GM10266 (cell line): ENCODE measurements at regions not wholly inside any gene's neighbourhood (a gene's known extent, or its start where the extent isn't known, plus 50 kb on each side); places are given as distances from the start of the nearest gene placed in this dataset.
A peak's percentile ranks its signal among the peaks of the same experiment; 100 is the strongest.
"Not testable (repeated sequence)": the region's sequence is repeated elsewhere in the genome, so short reads cannot be mapped to it uniquely, and the experiment has no call there.

ENCODE experiments used
- DNase-seq: peaks from one replicate; pipeline ENCODE4 v3.0.0; 2012; ENCODE audit errors: extremely low spot score
- CTCF ChIP-seq: IDR thresholded peaks from 2 replicates; pipeline ENCODE4 v1.5.1; 2012; ENCODE audit warnings: mild to moderate bottlenecking, low read depth; ENCODE audit not compliant: control insufficient read depth, insufficient read depth; ENCODE audit errors: missing control alignments

GRCh38 chr1:191804311-191804710 is 354.0 kb upstream of the RGS18 start:
- no peak for DNase-seq
- TF ChIP-seq CTCF, result no peak

GRCh38 chr1:191813593-191813992 is 344.7 kb upstream of the RGS18 start:
- DNase-seq, result not testable (repeated sequence)

DNA sequence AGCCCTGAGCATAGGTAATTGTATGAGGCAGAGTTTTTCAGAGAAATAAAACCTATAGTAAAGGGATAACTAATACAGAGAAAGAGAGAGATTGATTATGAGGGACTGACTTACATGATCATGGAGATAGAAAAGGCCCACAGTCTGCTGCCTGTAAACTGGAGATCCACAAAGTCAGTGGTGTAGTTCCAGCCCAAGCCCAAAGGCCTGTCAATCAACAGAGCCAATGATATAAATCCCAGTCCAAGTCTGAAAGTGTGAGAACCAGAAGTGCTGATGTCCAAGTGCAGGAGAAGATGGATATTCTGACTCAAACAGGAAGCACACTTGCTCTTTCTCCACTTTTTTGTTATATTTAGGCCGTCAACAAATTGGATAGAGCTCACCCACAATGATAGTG is 340.1 kb upstream of the RGS18 start:
- DNase-seq, result no peak
- TF ChIP-seq CTCF, result no peak

DNA sequence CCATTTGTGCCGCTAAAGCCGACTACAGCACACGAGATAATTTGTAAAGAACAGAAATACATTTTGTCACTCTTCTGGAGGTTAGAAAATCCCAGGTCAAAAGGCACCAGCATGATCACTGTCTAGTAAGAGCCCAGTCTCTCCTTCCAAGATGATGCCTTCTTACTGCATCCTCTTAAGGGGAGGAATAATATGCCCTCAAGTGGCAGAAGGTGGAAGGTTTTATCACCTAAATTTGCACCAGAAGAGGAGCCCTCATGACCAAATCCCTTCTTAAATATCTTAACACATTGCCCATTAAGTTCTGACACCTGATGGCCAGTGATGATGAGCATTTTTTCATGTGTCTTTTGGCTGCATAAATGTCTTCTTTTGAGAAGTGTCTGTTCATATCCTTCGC is 326.7 kb upstream of the RGS18 start:
- DNase-seq, result no peak

DNA sequence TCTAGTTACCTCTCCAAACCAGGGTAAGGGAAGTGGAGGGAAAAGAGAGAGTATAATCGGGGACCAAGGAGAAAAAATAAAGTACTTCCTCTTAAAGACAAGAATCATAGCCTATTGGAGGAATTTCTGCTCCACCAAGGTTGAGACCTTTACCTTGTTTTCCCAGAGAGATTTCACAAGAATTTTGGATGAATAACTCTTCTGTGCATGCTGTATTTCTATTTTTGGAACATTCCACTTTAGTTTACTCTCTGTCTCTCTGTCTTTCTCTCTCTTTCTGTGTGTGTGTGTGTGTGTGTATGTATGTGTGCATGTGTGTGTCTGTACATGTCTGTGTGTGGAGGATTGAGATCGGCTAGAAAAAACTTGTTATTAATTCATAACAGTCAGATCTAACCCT is 318.4 kb upstream of the RGS18 start:
- no peak for TF ChIP-seq CTCF
- no peak for DNase-seq

More for the DNA sequence above, 326.7 kb upstream of the RGS18 start:
- peak; percentile 0 for TF ChIP-seq CTCF

DNA sequence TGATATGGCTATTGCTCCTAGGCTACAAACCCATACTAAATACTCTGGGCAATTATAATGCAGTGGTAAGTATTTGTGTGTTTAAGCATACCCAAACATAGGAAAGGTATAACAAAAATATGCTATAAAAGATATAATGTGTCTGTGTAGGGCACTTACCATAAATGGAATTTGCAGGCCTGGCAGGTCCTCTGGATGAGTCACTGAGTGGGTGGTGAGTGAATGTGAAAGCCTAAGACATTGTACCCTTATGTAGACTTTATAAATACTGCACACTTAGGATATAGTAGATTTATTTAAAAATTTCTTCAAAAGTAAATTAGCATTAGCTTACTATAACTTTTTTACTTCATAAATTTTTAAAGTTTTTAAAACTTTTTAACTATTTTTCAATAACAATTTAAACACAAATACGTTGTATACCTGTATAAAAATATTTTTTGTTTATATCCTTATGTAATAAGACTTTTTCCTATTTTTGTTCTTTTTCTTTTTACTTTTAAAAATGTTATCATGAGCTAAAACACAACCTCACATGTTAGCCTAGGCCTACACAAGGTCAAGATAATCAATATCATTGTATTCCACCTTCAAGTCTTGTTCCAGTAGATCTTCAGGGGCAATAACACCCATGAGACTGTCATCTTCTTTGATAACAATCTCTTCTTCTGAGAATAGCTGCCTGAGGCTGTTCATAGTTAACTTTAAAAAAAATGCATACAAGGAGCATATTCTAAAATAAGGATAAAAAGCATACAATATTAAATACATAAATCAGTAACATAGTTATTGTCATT is 306.3 kb upstream of the RGS18 start:
- no peak for TF ChIP-seq CTCF
- DNase-seq, result no peak

GRCh38 chr1:191852907-191853306 is 305.4 kb upstream of the RGS18 start:
- TF ChIP-seq CTCF, result no peak
- DNase-seq, result no peak

- TF ChIP-seq CTCF, result no peak
- no peak for DNase-seq
These were observed 300.7 kb upstream of the RGS18 start for GRCh38 chr1:191857600-191857999.
